Activated CD4-positive, alpha-beta T cell treated with anti-CD3 and anti-CD28 coated beads, Interleukin-2, Interleukin-4, amounts not matched to agents 100 ng/mL and 50 ng/mL, durations not matched to agents 16 hours and 8 hours (primary cell): ENCODE measurements at regions not wholly inside any gene's neighbourhood (a gene's known extent, or its start where the extent isn't known, plus 50 kb on each side); places are given as distances from the start of the nearest gene placed in this dataset.
"Not testable (repeated sequence)": the region's sequence is repeated elsewhere in the genome, so short reads cannot be mapped to it uniquely, and the experiment has no call there.

ENCODE experiments used
- DNase-seq: peaks from one replicate; pipeline ENCODE4 v3.0.0-alpha.2; 2020; ENCODE audit warnings: low spot score

GRCh38 chrX:74251006-74251930 is 52.7 kb upstream of the ZCCHC13 start:
- DNase-seq = no peak

GRCh38 chrX:74250574-74250973 is 53.4 kb upstream of the ZCCHC13 start:
- DNase-seq = no peak

- DNase-seq = no peak
Measured at GRCh38 chrX:74249963-74250362, 54.0 kb upstream of the ZCCHC13 start.

- DNase-seq = no peak
Measured at GRCh38 chrX:74248889-74249288, 55.1 kb upstream of the ZCCHC13 start.

- no peak for DNase-seq
Measured at GRCh38 chrX:74246524-74246923, 57.5 kb upstream of the ZCCHC13 start.

- DNase-seq = no peak
Measured at GRCh38 chrX:74242484-74243138, 61.4 kb upstream of the ZCCHC13 start.

- no peak for DNase-seq
Measured at GRCh38 chrX:74242050-74242449, 61.9 kb upstream of the ZCCHC13 start.

GRCh38 chrX:74238771-74239170 is 65.2 kb upstream of the ZCCHC13 start:
- DNase-seq = no peak

GRCh38 chrX:74234818-74235217 is 69.2 kb upstream of the ZCCHC13 start:
- DNase-seq = no peak

- DNase-seq = no peak
Measured at GRCh38 chrX:74232859-74233258, 71.1 kb upstream of the ZCCHC13 start.

- DNase-seq = no peak
Measured at GRCh38 chrX:74231625-74232024, 72.4 kb upstream of the ZCCHC13 start.

GRCh38 chrX:74230094-74230493 is 73.9 kb upstream of the ZCCHC13 start:
- DNase-seq = no peak

GRCh38 chrX:74225111-74225510 is 78.9 kb upstream of the ZCCHC13 start:
- no peak for DNase-seq

- no peak for DNase-seq
Measured at GRCh38 chrX:74220277-74220676, 83.7 kb upstream of the ZCCHC13 start.

- DNase-seq = no peak
Measured at GRCh38 chrX:74218895-74219294, 85.1 kb upstream of the ZCCHC13 start.

GRCh38 chrX:74216421-74216820 is 87.6 kb upstream of the ZCCHC13 start:
- no peak for DNase-seq

GRCh38 chrX:74211911-74212310 is 92.1 kb upstream of the ZCCHC13 start:
- no peak for DNase-seq

- DNase-seq = no peak
Measured at GRCh38 chrX:74207539-74207938, 96.4 kb upstream of the ZCCHC13 start.

- DNase-seq = no peak
Measured at GRCh38 chrX:74195605-74196004, 108.4 kb upstream of the ZCCHC13 start.

- DNase-seq = no peak
Measured at GRCh38 chrX:74195120-74195519, 108.9 kb upstream of the ZCCHC13 start.

- DNase-seq = no peak
Measured at GRCh38 chrX:74187211-74187610, 116.8 kb upstream of the ZCCHC13 start.

GRCh38 chrX:74183047-74183446 is 120.9 kb upstream of the ZCCHC13 start:
- DNase-seq = not testable (repeated sequence)

GRCh38 chrX:74181976-74182375 is 122.0 kb upstream of the ZCCHC13 start:
- not testable (repeated sequence) for DNase-seq
